ENCODE measurements at regions not wholly inside any gene's neighbourhood (a gene's known extent, or its start where the extent isn't known, plus 50 kb on each side); places are given as distances from the start of the nearest gene placed in this dataset.

- DNase-seq (ENCODE audit: low spot score): peak; percentile 59
These were observed 52.9 kb upstream of the HPF1 start for GRCh38 chr4:169810325-169811323.

GRCh38 chr4:169807934-169808509 lies 50.3 kb upstream of the HPF1 start:
- DNase-seq (ENCODE audit: low spot score): no peak
